ENCODE measurements at regions not wholly inside any gene's neighbourhood (a gene's known extent, or its start where the extent isn't known, plus 50 kb on each side); places are given as distances from the start of the nearest gene placed in this dataset.

DNA sequence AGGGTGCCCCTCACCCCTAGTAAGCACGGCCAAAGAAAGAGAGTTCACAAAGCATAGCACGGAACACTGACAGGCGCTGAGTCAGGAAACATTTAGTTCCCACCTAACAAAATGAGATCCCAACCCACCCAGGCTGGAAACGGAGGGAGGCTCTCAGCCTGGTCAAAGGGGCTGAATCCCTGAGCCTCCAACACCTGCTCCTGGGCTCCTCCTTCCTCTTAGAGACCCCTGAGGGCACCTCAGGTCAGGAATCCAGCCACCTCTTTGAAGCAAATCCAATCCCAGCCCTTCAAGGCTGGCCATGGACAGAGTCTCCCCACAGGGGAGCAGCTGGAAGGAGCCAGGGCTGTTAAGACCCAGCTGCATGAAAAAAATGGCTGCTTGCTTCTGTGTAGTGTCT is 154.4 kb upstream of the HES1 start:
- no peaks in the 10 kb centered on the region for H3K9me2 ChIP-seq (replicated peaks; ENCODE audit: insufficient read depth)
- no peaks in the 10 kb centered on the region for H3K79me2 ChIP-seq
- H3K9me3 ChIP-seq (ENCODE audit: low read depth), result no peaks in the 10 kb centered on the region
- H3K4me2 ChIP-seq, result no peak overlapping the region
- H3K4me1 ChIP-seq (ENCODE audit: insufficient read depth), result peaks cover 11% of the 10 kb centered on the region
- no peaks in the 10 kb centered on the region for H4K20me1 ChIP-seq (ENCODE audit: insufficient read depth, poor library complexity, severe bottlenecking)
- H3K27ac ChIP-seq, result no peak overlapping the region
- 81% methylated on average over 4 of the region's 4 CpGs for WGBS (ENCODE audit: low lambda C conversion rate, missing lambda C conversion rate)
- H3K36me3 ChIP-seq (replicated peaks; ENCODE audit: insufficient read depth, low read depth), result no peaks in the 10 kb centered on the region
- no peaks in the 10 kb centered on the region for H3K27me3 ChIP-seq
- TF ChIP-seq CTCF (IDR thresholded peaks at IDR 0.05; ENCODE audit: poor library complexity) (no peak), EZH2 (IDR thresholded peaks at IDR 0.05; ENCODE audit: borderline replicate concordance) (no peak), EZH2phosphoT487 (IDR thresholded peaks at IDR 0.05; ENCODE audit: low read depth, severe bottlenecking, unreplicated experiment) (no peak)
- no peak for DNase-seq (ENCODE audit: low spot score)
- H3K4me3 ChIP-seq, result no peak overlapping the region
- no peak overlapping the region for H2AFZ ChIP-seq

DNA sequence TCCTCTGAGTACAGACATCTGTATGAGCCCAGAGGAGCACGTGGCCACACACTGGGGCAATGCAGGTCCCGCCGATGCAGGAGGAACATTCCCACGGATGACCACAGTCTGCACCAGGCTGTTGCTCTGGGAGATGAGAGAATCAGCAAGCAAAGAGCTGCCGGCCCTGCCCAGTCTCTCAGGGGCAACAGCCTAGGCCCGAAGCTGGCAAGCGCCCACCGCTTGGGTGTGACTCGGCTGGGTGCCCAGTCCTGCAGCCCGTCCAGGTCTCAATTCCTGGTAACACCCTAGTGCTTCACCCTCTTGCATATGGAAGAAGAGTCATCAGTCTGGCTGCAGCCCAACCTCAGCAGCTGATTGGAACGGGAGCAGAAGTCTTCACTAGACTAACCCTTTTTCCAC is 153.7 kb upstream of the HES1 start:
- Histone ChIP-seq H3K4me3 (no peak overlapping the region), H3K9me2 (replicated peaks; ENCODE audit: insufficient read depth) (no peaks in the 10 kb centered on the region), H3K27me3 (no peaks in the 10 kb centered on the region), H3K79me2 (no peaks in the 10 kb centered on the region), H2AFZ (no peak overlapping the region), H3K36me3 (replicated peaks; ENCODE audit: insufficient read depth, low read depth) (no peaks in the 10 kb centered on the region), H3K4me1 (ENCODE audit: insufficient read depth) (peaks cover 11% of the 10 kb centered on the region), H3K9me3 (ENCODE audit: low read depth) (no peaks in the 10 kb centered on the region), H4K20me1 (ENCODE audit: insufficient read depth, poor library complexity, severe bottlenecking) (no peaks in the 10 kb centered on the region), H3K27ac (no peak overlapping the region), H3K4me2 (no peak overlapping the region)
- TF ChIP-seq EZH2 (IDR thresholded peaks at IDR 0.05; ENCODE audit: borderline replicate concordance) (no peak), EZH2phosphoT487 (IDR thresholded peaks at IDR 0.05; ENCODE audit: low read depth, severe bottlenecking, unreplicated experiment) (no peak), CTCF (IDR thresholded peaks at IDR 0.05; ENCODE audit: poor library complexity) (no peak)
- no peak for DNase-seq (ENCODE audit: low spot score)
- WGBS (ENCODE audit: low lambda C conversion rate, missing lambda C conversion rate), result 88% methylated on average over 10 of the region's 11 CpGs

- TF ChIP-seq CTCF (IDR thresholded peaks at IDR 0.05; ENCODE audit: poor library complexity) (no peak), EZH2phosphoT487 (IDR thresholded peaks at IDR 0.05; ENCODE audit: low read depth, severe bottlenecking, unreplicated experiment) (no peak), EZH2 (IDR thresholded peaks at IDR 0.05; ENCODE audit: borderline replicate concordance) (no peak)
These were observed 151.8 kb upstream of the HES1 start for GRCh38 chr3:193983846-193984818.

More at GRCh38 chr3:193983846-193984818, 151.8 kb upstream of the HES1 start:
- Histone ChIP-seq H3K4me2 (no peak overlapping the region), H3K9me2 (replicated peaks; ENCODE audit: insufficient read depth) (no peaks in the 10 kb centered on the region), H3K27me3 (no peaks in the 10 kb centered on the region), H3K27ac (no peak overlapping the region), H3K9me3 (ENCODE audit: low read depth) (no peaks in the 10 kb centered on the region), H3K4me1 (ENCODE audit: insufficient read depth) (no peaks in the 10 kb centered on the region), H3K79me2 (no peaks in the 10 kb centered on the region), H4K20me1 (ENCODE audit: insufficient read depth, poor library complexity, severe bottlenecking) (no peaks in the 10 kb centered on the region), H3K36me3 (replicated peaks; ENCODE audit: insufficient read depth, low read depth) (no peaks in the 10 kb centered on the region), H3K4me3 (no peak overlapping the region), H2AFZ (no peak overlapping the region)
- DNase-seq (ENCODE audit: low spot score), result no peak
- 88% methylated on average over 7 of the region's 7 CpGs for WGBS (ENCODE audit: low lambda C conversion rate, missing lambda C conversion rate)

Data from hepatocyte (in vitro differentiated cells).